ENCODE measurements at regions not wholly inside any gene's neighbourhood (a gene's known extent, or its start where the extent isn't known, plus 50 kb on each side); places are given as distances from the start of the nearest gene placed in this dataset.

- H3K9me3 Mint-ChIP-seq = no peaks in the 10 kb centered on the region
- H3K4me1 Mint-ChIP-seq (ENCODE audit: low read depth) = no peaks in the 10 kb centered on the region
- DNase-seq = no peak
- H3K4me3 Mint-ChIP-seq = no peak overlapping the region
- H3K27me3 Mint-ChIP-seq (ENCODE audit: low read depth) = no peaks in the 10 kb centered on the region
- H3K27ac Mint-ChIP-seq = no peak overlapping the region
- no peak for ATAC-seq (replicated peaks in 1 of 2)
- no peaks in the 10 kb centered on the region for H3K36me3 Mint-ChIP-seq (ENCODE audit: insufficient read depth in 2 of 2)
Observed at GRCh38 chr5:6039111-6039510, 339.2 kb downstream of the MED10 start.

DNA sequence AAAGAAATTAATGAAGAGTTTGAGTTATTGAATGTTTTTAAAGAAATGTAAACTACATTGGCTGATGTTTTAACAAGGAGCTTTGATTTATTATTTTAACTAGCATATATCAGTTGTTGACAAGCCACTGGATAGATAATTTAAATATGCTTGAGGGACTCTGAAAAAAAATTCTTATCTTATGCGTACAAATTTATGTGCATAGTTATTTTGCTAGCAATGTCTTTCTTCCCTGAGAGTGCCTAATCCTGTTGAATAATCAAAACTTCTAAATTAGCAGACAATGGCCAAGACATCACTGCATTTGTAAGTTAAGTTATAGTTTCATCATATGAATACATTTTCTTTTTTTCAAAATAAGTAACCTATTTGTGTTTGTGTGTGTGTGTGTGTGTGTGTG lies 342.3 kb downstream of the MED10 start:
- ATAC-seq (replicated peaks in 1 of 2) (no peak), DNase-seq (no peak)
- no peaks in the 10 kb centered on the region for H3K4me1 Mint-ChIP-seq (ENCODE audit: low read depth)
- H3K4me3 Mint-ChIP-seq = no peak overlapping the region
- H3K27me3 Mint-ChIP-seq (ENCODE audit: low read depth) = no peaks in the 10 kb centered on the region
- no peaks in the 10 kb centered on the region for H3K36me3 Mint-ChIP-seq (ENCODE audit: insufficient read depth in 2 of 2)
- H3K27ac Mint-ChIP-seq = no peak overlapping the region
- H3K9me3 Mint-ChIP-seq = peaks cover 0 to 6% of the 10 kb centered on the region in 2 donors

DNA sequence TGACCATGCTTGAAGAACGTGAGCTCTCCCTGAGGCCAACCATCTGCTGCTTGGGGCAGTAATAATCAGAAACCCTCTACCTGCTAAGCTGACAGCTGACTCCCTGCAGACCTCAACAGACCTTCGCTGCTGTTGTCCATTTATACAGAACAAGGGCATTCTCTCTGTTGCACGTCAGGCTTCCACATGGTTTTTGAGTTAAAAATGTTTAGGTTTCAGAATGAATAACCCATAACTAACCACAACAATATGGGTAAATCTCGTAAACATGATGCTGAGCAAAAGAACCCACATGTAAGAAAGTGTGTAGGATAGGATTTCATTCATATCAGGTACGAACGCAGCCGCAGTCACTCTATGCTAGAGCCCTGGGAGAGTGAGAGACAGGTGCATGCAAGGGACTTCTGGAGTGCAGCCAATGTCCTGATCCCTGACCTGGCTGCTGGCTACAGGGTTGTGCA lies 348.5 kb downstream of the MED10 start:
- Mint-ChIP-seq H3K4me3 (no peak overlapping the region), H3K36me3 (ENCODE audit: insufficient read depth in 2 of 2) (no peaks in the 10 kb centered on the region), H3K4me1 (ENCODE audit: low read depth) (no peaks in the 10 kb centered on the region), H3K27ac (no peak overlapping the region), H3K27me3 (ENCODE audit: low read depth) (no peaks in the 10 kb centered on the region), H3K9me3 (peaks cover 0 to 6% of the 10 kb centered on the region in 2 donors)
- ATAC-seq (replicated peaks in 1 of 2) = peak in 1 of 2 donors; percentile 36
- DNase-seq = no peak

- no peak overlapping the region for H3K4me3 Mint-ChIP-seq
- H3K27me3 Mint-ChIP-seq (ENCODE audit: low read depth) = no peaks in the 10 kb centered on the region
- ATAC-seq (replicated peaks in 1 of 2) = no peak
- DNase-seq = no peak
- no peaks in the 10 kb centered on the region for H3K36me3 Mint-ChIP-seq (ENCODE audit: insufficient read depth in 2 of 2)
- no peaks in the 10 kb centered on the region for H3K4me1 Mint-ChIP-seq (ENCODE audit: low read depth)
- peak overlapping the region; percentile 21 for H3K27ac Mint-ChIP-seq
- H3K9me3 Mint-ChIP-seq = peaks cover 0 to 6% of the 10 kb centered on the region in 2 donors
Observed at GRCh38 chr5:6026766-6027406, 351.5 kb downstream of the MED10 start.

DNA sequence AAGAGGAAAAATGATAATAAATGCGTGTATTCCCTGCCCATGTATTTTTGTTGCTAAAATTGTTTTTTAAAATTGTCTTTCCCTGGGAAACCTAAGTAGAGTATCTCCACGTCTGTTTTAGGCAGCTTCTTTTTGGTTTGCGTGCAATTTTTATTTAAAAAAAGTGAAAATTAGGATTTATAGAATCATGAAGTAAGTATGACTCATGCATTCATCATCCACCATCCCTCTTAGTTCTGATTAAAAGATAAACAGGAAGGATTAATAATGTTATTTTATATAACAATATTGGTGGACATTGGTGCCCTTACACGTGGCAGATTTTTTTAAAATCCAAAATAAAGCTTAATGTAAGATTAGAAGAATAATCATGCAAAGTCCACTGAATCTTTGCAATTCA lies 358.7 kb downstream of the MED10 start:
- H3K4me1 Mint-ChIP-seq (ENCODE audit: low read depth) = no peaks in the 10 kb centered on the region
- H3K36me3 Mint-ChIP-seq (ENCODE audit: insufficient read depth in 2 of 2) = no peaks in the 10 kb centered on the region
- ATAC-seq (replicated peaks in 1 of 2) = no peak
- no peaks in the 10 kb centered on the region for H3K9me3 Mint-ChIP-seq
- no peak for DNase-seq
- H3K27me3 Mint-ChIP-seq (ENCODE audit: low read depth) = no peaks in the 10 kb centered on the region
- H3K27ac Mint-ChIP-seq = no peak overlapping the region
- H3K4me3 Mint-ChIP-seq = no peak overlapping the region

- Mint-ChIP-seq H3K27me3 (ENCODE audit: low read depth) (peaks cover 6% of the 10 kb centered on the region), H3K4me3 (no peak overlapping the region), H3K27ac (no peak overlapping the region), H3K4me1 (ENCODE audit: low read depth) (no peaks in the 10 kb centered on the region), H3K36me3 (ENCODE audit: insufficient read depth in 2 of 2) (peaks cover 0 to 3% of the 10 kb centered on the region in 2 donors), H3K9me3 (peaks cover 0 to 5% of the 10 kb centered on the region in 2 donors)
- DNase-seq (no peak), ATAC-seq (replicated peaks in 1 of 2) (no peak)
Observed at GRCh38 chr5:6013506-6013905, 364.8 kb downstream of the MED10 start.

GRCh38 chr5:6011199-6011598 lies 367.1 kb downstream of the MED10 start:
- H3K4me3 Mint-ChIP-seq = no peak overlapping the region
- peaks cover 6% of the 10 kb centered on the region for H3K27me3 Mint-ChIP-seq (ENCODE audit: low read depth)
- H3K36me3 Mint-ChIP-seq (ENCODE audit: insufficient read depth in 2 of 2) = peaks cover 0 to 3% of the 10 kb centered on the region in 2 donors
- ATAC-seq (replicated peaks in 1 of 2) (no peak), DNase-seq (no peak)
- no peak overlapping the region for H3K27ac Mint-ChIP-seq
- no peaks in the 10 kb centered on the region for H3K4me1 Mint-ChIP-seq (ENCODE audit: low read depth)
- H3K9me3 Mint-ChIP-seq = peaks cover 0 to 5% of the 10 kb centered on the region in 2 donors

DNA sequence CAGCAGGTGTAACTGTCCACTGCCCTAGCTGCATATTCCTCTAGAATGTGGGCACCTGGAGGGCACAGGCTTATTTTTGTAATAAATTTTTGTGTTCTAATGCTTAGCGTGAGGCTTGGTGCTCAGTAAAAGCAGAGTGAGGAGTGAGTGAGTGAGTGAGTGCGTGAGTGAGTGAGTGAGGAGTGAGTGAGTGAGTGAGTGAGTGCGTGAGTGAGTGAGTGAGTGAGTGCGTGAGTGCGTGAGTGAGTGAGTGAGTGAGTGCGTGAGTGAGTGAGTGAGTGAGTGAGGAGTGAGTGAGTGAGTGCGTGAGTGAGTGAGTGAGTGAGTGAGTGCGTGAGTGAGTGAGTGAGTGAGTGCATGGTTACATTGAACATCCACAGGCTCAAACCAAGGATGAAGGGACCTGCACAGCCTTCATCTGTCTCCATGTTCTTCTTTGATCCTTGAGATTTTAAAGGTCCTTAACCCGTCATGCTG lies 371.5 kb downstream of the MED10 start:
- Mint-ChIP-seq H3K9me3 (no peaks in the 10 kb centered on the region), H3K4me1 (ENCODE audit: low read depth) (no peaks in the 10 kb centered on the region), H3K27ac (no peak overlapping the region), H3K27me3 (ENCODE audit: low read depth) (no peaks in the 10 kb centered on the region), H3K36me3 (ENCODE audit: insufficient read depth in 2 of 2) (no peaks in the 10 kb centered on the region), H3K4me3 (no peak overlapping the region)
- DNase-seq (no peak), ATAC-seq (replicated peaks in 1 of 2) (no peak)

DNA sequence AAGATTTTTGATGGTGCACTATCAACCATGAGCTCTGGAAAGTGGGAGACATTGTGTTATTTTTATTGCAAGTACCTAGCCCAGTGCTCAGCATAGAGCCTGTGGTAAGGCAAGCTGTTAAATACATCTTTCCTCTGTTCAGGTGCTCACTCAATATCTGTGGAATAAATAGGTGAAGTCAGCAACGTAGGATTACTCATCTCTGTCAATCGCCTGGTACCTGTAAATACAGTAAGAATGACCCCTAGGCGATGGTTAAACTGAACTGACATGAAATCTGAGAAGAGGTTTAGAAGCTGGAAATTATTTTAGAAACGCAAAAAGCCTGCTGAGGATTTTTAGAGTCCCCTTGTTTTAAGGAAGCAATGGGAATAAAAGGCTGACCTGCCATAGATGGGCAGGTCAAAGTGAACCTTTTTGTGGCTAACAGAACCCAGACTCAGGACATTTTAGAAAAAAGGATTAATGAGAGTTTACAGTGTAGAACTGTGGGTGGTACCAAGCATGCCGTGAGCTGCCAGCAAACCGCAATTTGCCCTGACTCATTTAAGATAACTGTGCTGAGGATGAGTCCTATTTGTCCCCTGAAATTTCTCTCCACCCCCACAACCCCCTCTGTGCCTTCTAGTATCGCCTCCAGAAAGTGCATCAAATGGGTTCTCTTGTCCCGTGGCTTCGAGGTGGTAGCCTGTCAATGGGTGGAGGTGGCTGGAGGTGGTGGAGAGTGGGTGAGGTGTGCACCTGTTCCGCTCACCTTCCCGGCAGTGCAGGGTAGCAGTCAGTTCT lies 375.1 kb downstream of the MED10 start:
- Mint-ChIP-seq H3K4me3 (no peak overlapping the region), H3K4me1 (ENCODE audit: low read depth) (no peaks in the 10 kb centered on the region), H3K27me3 (ENCODE audit: low read depth) (no peaks in the 10 kb centered on the region), H3K36me3 (ENCODE audit: insufficient read depth in 2 of 2) (no peaks in the 10 kb centered on the region), H3K9me3 (no peaks in the 10 kb centered on the region), H3K27ac (no peak overlapping the region)
- ATAC-seq (replicated peaks in 1 of 2) = no peak
- no peak for DNase-seq

- H3K36me3 Mint-ChIP-seq (ENCODE audit: insufficient read depth in 2 of 2) = no peaks in the 10 kb centered on the region
- H3K4me1 Mint-ChIP-seq (ENCODE audit: low read depth) = no peaks in the 10 kb centered on the region
- no peaks in the 10 kb centered on the region for H3K27me3 Mint-ChIP-seq (ENCODE audit: low read depth)
- ATAC-seq (replicated peaks in 1 of 2) (no peak), DNase-seq (no peak)
- no peak overlapping the region for H3K27ac Mint-ChIP-seq
- peaks cover 1 to 4% of the 10 kb centered on the region in 2 donors for H3K9me3 Mint-ChIP-seq
- H3K4me3 Mint-ChIP-seq = no peak overlapping the region
Observed at GRCh38 chr5:6000867-6001266, 377.5 kb downstream of the MED10 start.

DNA sequence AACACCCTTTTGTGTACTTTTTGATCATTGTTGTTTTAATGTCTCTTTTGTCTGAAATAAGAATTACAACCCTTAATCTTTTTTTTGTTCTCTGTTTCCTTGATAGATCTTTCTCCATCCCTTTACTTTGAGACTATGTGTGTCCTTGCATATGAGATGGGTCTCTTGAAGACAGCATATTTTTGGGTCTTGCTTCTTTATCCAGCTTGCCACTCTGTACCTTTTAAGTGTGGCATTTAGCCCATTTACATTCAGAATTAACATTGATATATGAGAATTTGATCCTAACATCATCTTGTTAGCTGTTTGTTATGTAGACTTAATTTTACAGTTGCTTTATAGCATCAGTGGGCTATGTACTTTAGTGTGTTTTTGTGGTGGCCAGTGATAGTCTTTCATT lies 382.5 kb downstream of the MED10 start:
- Mint-ChIP-seq H3K27ac (no peak overlapping the region), H3K9me3 (peaks cover 13 to 16% of the 10 kb centered on the region in 2 donors), H3K36me3 (ENCODE audit: insufficient read depth in 2 of 2) (peaks cover 0 to 2% of the 10 kb centered on the region in 2 donors), H3K4me1 (ENCODE audit: low read depth) (no peaks in the 10 kb centered on the region), H3K27me3 (ENCODE audit: low read depth) (no peaks in the 10 kb centered on the region), H3K4me3 (no peak overlapping the region)
- DNase-seq (no peak), ATAC-seq (replicated peaks in 1 of 2) (no peak)

GRCh38 chr5:5986492-5987178 lies 391.7 kb downstream of the MED10 start:
- H3K27ac Mint-ChIP-seq = no peak overlapping the region
- no peaks in the 10 kb centered on the region for H3K36me3 Mint-ChIP-seq (ENCODE audit: insufficient read depth in 2 of 2)
- H3K4me1 Mint-ChIP-seq (ENCODE audit: low read depth) = no peaks in the 10 kb centered on the region
- peaks cover 5 to 6% of the 10 kb centered on the region in 2 donors for H3K9me3 Mint-ChIP-seq
- ATAC-seq (replicated peaks in 1 of 2) = no peak
- H3K27me3 Mint-ChIP-seq (ENCODE audit: low read depth) = no peaks in the 10 kb centered on the region
- H3K4me3 Mint-ChIP-seq = no peak overlapping the region
- no peak for DNase-seq

- no peak for ATAC-seq (replicated peaks in 1 of 2)
- Mint-ChIP-seq H3K27me3 (ENCODE audit: low read depth) (no peaks in the 10 kb centered on the region), H3K4me1 (ENCODE audit: low read depth) (no peaks in the 10 kb centered on the region), H3K9me3 (peaks cover 2 to 3% of the 10 kb centered on the region in 2 donors), H3K27ac (no peak overlapping the region), H3K4me3 (no peak overlapping the region), H3K36me3 (ENCODE audit: insufficient read depth in 2 of 2) (no peaks in the 10 kb centered on the region)
- DNase-seq = no peak
Observed at GRCh38 chr5:5985332-5985731, 393.0 kb downstream of the MED10 start.

Data from activated T-cell treated with anti-CD3 and anti-CD28 coated beads, Interleukin-2, amount 50 U/mL, for 72 hours (primary cell).